ENCODE measurements at regions not wholly inside any gene's neighbourhood (a gene's known extent, or its start where the extent isn't known, plus 50 kb on each side); places are given as distances from the start of the nearest gene placed in this dataset.

DNA sequence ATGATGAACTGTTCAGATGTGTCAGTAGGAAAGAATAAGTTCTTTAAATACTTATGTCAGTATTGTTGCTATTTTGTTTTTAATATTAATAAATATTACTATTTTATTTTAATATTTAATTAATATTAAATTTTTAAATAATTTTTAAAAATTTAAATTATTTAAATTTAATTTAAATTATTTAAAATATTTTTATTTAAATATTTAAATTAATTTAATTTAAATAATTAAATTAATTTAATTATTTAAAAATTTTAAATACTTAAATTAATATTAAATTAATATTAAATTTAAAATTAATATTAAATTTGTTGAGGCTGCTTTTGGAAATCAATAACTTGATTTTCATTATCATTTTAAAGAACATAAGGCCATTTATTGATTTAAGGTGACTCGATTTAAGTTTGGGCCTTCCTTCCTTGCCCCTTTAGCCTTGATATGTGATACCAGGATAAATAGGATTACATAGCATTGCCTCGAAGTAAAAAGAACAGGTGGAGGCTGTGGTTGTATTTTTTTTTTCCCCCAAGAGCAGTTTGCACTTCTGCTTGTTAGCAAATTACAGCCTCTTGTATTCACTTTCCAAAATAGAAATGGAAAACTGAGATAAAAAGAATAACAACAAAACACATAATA, 915.2 kb downstream of the TTLL7 start:
- TF ChIP-seq, protein P1, sequence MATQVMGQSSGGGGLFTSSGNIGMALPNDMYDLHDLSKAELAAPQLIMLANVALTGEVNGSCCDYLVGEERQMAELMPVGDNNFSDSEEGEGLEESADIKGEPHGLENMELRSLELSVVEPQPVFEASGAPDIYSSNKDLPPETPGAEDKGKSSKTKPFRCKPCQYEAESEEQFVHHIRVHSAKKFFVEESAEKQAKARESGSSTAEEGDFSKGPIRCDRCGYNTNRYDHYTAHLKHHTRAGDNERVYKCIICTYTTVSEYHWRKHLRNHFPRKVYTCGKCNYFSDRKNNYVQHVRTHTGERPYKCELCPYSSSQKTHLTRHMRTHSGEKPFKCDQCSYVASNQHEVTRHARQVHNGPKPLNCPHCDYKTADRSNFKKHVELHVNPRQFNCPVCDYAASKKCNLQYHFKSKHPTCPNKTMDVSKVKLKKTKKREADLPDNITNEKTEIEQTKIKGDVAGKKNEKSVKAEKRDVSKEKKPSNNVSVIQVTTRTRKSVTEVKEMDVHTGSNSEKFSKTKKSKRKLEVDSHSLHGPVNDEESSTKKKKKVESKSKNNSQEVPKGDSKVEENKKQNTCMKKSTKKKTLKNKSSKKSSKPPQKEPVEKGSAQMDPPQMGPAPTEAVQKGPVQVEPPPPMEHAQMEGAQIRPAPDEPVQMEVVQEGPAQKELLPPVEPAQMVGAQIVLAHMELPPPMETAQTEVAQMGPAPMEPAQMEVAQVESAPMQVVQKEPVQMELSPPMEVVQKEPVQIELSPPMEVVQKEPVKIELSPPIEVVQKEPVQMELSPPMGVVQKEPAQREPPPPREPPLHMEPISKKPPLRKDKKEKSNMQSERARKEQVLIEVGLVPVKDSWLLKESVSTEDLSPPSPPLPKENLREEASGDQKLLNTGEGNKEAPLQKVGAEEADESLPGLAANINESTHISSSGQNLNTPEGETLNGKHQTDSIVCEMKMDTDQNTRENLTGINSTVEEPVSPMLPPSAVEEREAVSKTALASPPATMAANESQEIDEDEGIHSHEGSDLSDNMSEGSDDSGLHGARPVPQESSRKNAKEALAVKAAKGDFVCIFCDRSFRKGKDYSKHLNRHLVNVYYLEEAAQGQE (IDR thresholded peaks at IDR 0.05; ENCODE audit: insufficient read depth in 1 of 2, low read depth in 2 of 2, low read length in 2 of 2) = no peak
- TF ChIP-seq TAF1 (IDR thresholded peaks at IDR 0.05; ENCODE audit: borderline replicate concordance, insufficient read depth, low read length) (no peak), POLR2AphosphoS5 (IDR thresholded peaks at IDR 0.05; ENCODE audit: low read depth, low read length) (no peak), SIN3A (IDR thresholded peaks at IDR 0.05; ENCODE audit: borderline replicate concordance, insufficient read depth, low read length) (no peak), FOXP2 (optimal IDR thresholded peaks at IDR 0.05; ENCODE audit: borderline replicate concordance, extremely low read depth, extremely low read length, insufficient read depth) (no peak)
